ENCODE measurements at regions not wholly inside any gene's neighbourhood (a gene's known extent, or its start where the extent isn't known, plus 50 kb on each side); places are given as distances from the start of the nearest gene placed in this dataset.

- no peak for TF ChIP-seq CTCF (IDR thresholded peaks at IDR 0.05)
- no peak for TF ChIP-seq POLR2A (IDR thresholded peaks at IDR 0.05)
Observed at GRCh38 chr2:146784602-146785001, 1060.2 kb upstream of the ACVR2A start.

All from uterus (tissue), 2 donors.